Fibroblast of lung (primary cell): ENCODE measurements at regions not wholly inside any gene's neighbourhood (a gene's known extent, or its start where the extent isn't known, plus 50 kb on each side); places are given as distances from the start of the nearest gene placed in this dataset.
"Not testable (repeated sequence)": the region's sequence is repeated elsewhere in the genome, so short reads cannot be mapped to it uniquely, and the experiment has no call there.

Experiments
- EZH2 ChIP-seq: IDR thresholded peaks from 2 replicates; pipeline ENCODE4 v1.5.1; 2012; ENCODE audit warnings: low read length, control low read depth, mild to moderate bottlenecking; ENCODE audit errors: missing control alignments
- TF ChIP-seq, protein P1 (sequence below), 2 donors: IDR thresholded peaks in 1 of 2; conservative IDR thresholded peaks in 1 of 2; 1 replicate in 1 of 2; 2 replicates in 1 of 2; pipeline ENCODE4 v1.5.1; 2011 to 2012; ENCODE audit warnings: low read length in 2 of 2, control low read depth in 1 of 2, inconsistent platforms in 1 of 2, low read depth in 1 of 2, mild to moderate bottlenecking in 1 of 2

DNA sequence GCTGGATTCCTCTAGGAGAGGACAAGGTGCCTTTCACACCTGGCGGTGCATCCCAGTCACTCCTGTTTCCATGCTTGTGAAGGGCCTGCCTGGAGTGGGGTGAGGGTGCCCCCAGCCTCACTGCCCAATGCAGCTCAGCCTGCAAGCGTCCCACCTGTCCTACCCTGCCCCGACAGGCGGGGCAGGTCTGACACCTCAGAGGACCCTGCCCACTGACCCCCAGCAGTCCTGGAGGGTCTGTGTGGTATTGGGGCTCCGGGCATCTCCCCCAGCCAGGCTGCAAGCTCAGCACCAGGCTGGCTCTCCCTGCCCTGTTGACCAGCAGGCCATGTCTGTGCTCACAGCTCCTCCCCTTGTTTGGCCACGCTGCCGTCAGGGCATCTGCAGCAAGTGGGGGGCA lies 194.9 kb downstream of the LIPI start:
- TF ChIP-seq, protein P1, sequence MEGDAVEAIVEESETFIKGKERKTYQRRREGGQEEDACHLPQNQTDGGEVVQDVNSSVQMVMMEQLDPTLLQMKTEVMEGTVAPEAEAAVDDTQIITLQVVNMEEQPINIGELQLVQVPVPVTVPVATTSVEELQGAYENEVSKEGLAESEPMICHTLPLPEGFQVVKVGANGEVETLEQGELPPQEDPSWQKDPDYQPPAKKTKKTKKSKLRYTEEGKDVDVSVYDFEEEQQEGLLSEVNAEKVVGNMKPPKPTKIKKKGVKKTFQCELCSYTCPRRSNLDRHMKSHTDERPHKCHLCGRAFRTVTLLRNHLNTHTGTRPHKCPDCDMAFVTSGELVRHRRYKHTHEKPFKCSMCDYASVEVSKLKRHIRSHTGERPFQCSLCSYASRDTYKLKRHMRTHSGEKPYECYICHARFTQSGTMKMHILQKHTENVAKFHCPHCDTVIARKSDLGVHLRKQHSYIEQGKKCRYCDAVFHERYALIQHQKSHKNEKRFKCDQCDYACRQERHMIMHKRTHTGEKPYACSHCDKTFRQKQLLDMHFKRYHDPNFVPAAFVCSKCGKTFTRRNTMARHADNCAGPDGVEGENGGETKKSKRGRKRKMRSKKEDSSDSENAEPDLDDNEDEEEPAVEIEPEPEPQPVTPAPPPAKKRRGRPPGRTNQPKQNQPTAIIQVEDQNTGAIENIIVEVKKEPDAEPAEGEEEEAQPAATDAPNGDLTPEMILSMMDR (conservative IDR thresholded peaks at IDR 0.05 in 1 of 2, IDR thresholded peaks at IDR 0.05 in 1 of 2; ENCODE audit: low read depth in 1 of 2, low read length in 2 of 2): not testable (repeated sequence)
- not testable (repeated sequence) for TF ChIP-seq EZH2
